HT1080 (cell line): ENCODE measurements at regions not wholly inside any gene's neighbourhood (a gene's known extent, or its start where the extent isn't known, plus 50 kb on each side); places are given as distances from the start of the nearest gene placed in this dataset.
A peak's percentile ranks its signal among the peaks of the same experiment; 100 is the strongest.

ENCODE experiments used
- DNase-seq: peaks from one replicate; pipeline ENCODE4 v3.0.0-alpha.2; 2015; ENCODE audit warnings: low read depth

- DNase-seq = peak; percentile 44
These were observed 53.5 kb upstream of the TIPARP start for GRCh38 chr3:156620901-156621300.

- DNase-seq = peak; percentile 47
These were observed 54.1 kb upstream of the TIPARP start for GRCh38 chr3:156620260-156620659.

- DNase-seq = no peak
These were observed 55.0 kb upstream of the TIPARP start for GRCh38 chr3:156619376-156619775.

GRCh38 chr3:156617781-156618180, 56.6 kb upstream of the TIPARP start:
- DNase-seq = peak; percentile 76

- peak; percentile 45 for DNase-seq
These were observed 57.2 kb upstream of the TIPARP start for GRCh38 chr3:156617145-156617544.

- peak; percentile 98 for DNase-seq
These were observed 58.7 kb upstream of the TIPARP start for GRCh38 chr3:156615592-156616173.

GRCh38 chr3:156614642-156615511, 59.5 kb upstream of the TIPARP start:
- peak; percentile 47 for DNase-seq

- no peak for DNase-seq
These were observed 58.0 kb upstream of the SSR3 start for GRCh38 chr3:156612903-156613302.

- no peak for DNase-seq
These were observed 57.1 kb upstream of the SSR3 start for GRCh38 chr3:156611870-156612494.

GRCh38 chr3:156610154-156610553, 55.2 kb upstream of the SSR3 start:
- no peak for DNase-seq

GRCh38 chr3:156609546-156609945, 54.6 kb upstream of the SSR3 start:
- DNase-seq = no peak

- no peak for DNase-seq
These were observed 53.9 kb upstream of the SSR3 start for GRCh38 chr3:156608601-156609514.

- DNase-seq = no peak
These were observed 51.8 kb upstream of the SSR3 start for GRCh38 chr3:156606729-156607128.

GRCh38 chr3:156605686-156606605, 51.0 kb upstream of the SSR3 start:
- peak; percentile 95 for DNase-seq

- DNase-seq = no peak
These were observed 49.8 kb upstream of the SSR3 start for GRCh38 chr3:156604642-156605144.
